A673 (cell line): ENCODE measurements at regions not wholly inside any gene's neighbourhood (a gene's known extent, or its start where the extent isn't known, plus 50 kb on each side); places are given as distances from the start of the nearest gene placed in this dataset.
"Not testable (repeated sequence)": the region's sequence is repeated elsewhere in the genome, so short reads cannot be mapped to it uniquely, and the experiment has no call there.

Source experiments
- BruUV-seq: library from RNA; stranded (reverse); fragments of 400-500 nt; replicated peaks from 2 replicates; lab custom pipeline; 2021; lab: Mats Ljungman, UMichigan
- CTCF ChIA-PET: fragments of 300-600 bp; sonication (Branson Sonifier 250); formaldehyde crosslinking; loops from one replicate; lab custom pipeline; 2022; ENCODE audit warnings: antibody characterized with exemption; lab: Charles Lee
- POLR2A ChIA-PET: fragments of 300-600 bp; sonication (Branson Sonifier 250); formaldehyde crosslinking; loops from one replicate; lab custom pipeline; 2022; ENCODE audit warnings: antibody characterized with exemption; ENCODE audit not compliant: low non-redundant PET; lab: Charles Lee
- DNase-seq: peaks from one replicate; pipeline ENCODE4 v3.0.0-alpha.2; 2015; ENCODE audit warnings: low spot score
- H3K27ac ChIP-seq: fragments of 200-600 bp; sonication (generic); 2 replicates; pipeline ENCODE4 v1.5.1; 2016; ENCODE audit warnings: mixed run types, low read depth, mild to moderate bottlenecking, mixed read lengths, antibody characterized with exemption, low read length; ENCODE audit not compliant: poor library complexity, severe bottlenecking
- H3K27me3 ChIP-seq: fragments of 200-600 bp; sonication (generic); replicated peaks from 2 replicates; pipeline ENCODE4 v1.6.1; 2017; ENCODE audit warnings: mixed run types, low read depth, mild to moderate bottlenecking, mixed read lengths, antibody characterized with exemption, low read length; ENCODE audit not compliant: insufficient read depth, poor library complexity
- H3K36me3 ChIP-seq: fragments of 200-600 bp; sonication (generic); 2 replicates; pipeline ENCODE4 v1.6.1; 2016; ENCODE audit warnings: mixed run types, mild to moderate bottlenecking, mixed read lengths, antibody characterized with exemption, low read length; ENCODE audit not compliant: insufficient read depth, poor library complexity, severe bottlenecking
- H3K4me1 ChIP-seq: fragments of 200-600 bp; sonication (generic); 2 replicates; pipeline ENCODE4 v1.6.1; 2017; ENCODE audit warnings: mixed run types, mild to moderate bottlenecking, mixed read lengths, antibody characterized with exemption, low read length; ENCODE audit not compliant: insufficient read depth, poor library complexity, severe bottlenecking
- H3K4me3 ChIP-seq: fragments of 200-600 bp; sonication (generic); 2 replicates; pipeline ENCODE4 v1.5.1; 2016; ENCODE audit warnings: low read depth, mixed run types, mild to moderate bottlenecking, mixed read lengths, low read length; ENCODE audit not compliant: poor library complexity, severe bottlenecking
- H3K9me3 ChIP-seq: fragments of 200-600 bp; sonication (generic); 2 replicates; pipeline ENCODE4 v1.6.1; 2016; ENCODE audit warnings: mixed run types, low read depth, mild to moderate bottlenecking, mixed read lengths, antibody characterized with exemption, low read length; ENCODE audit not compliant: poor library complexity, severe bottlenecking
- EZH2 ChIP-seq: fragments of 200-600 bp; sonication (generic); IDR thresholded peaks from 2 replicates; pipeline ENCODE4 v1.6.1; 2017; ENCODE audit warnings: borderline replicate concordance, low read depth, mild to moderate bottlenecking, mixed read lengths, antibody characterized with exemption, low read length; ENCODE audit not compliant: poor library complexity, severe bottlenecking
- intact Hi-C: fragments of 100-400 bp; cut with micrococcal nuclease; formaldehyde crosslinking; loops from one replicate; pipeline ENCODE4 v1.10.0; 2022; ENCODE audit not compliant: unreplicated experiment
- TF ChIP-seq, protein P1 (sequence below): fragments of 300-800, 200-600 bp; sonication (generic); conservative IDR thresholded peaks from 2 replicates; pipeline ENCODE4 v1.5.1; 2017; ENCODE audit warnings: low read depth, mild to moderate bottlenecking, antibody characterized with exemption, low read length, moderate library complexity, mixed read lengths

- H3K9me3 ChIP-seq = no peaks in the 10 kb centered on the region
- POLR2A ChIA-PET = no interaction called here
- DNase-seq = no peak
- no peaks in the 10 kb centered on the region for H3K4me1 ChIP-seq
- CTCF ChIA-PET = no interaction called here
- H3K27me3 ChIP-seq = no peaks in the 10 kb centered on the region
- intact Hi-C loops = no loop called here
- TF ChIP-seq EZH2 = no peak
- TF ChIP-seq, protein P1, sequence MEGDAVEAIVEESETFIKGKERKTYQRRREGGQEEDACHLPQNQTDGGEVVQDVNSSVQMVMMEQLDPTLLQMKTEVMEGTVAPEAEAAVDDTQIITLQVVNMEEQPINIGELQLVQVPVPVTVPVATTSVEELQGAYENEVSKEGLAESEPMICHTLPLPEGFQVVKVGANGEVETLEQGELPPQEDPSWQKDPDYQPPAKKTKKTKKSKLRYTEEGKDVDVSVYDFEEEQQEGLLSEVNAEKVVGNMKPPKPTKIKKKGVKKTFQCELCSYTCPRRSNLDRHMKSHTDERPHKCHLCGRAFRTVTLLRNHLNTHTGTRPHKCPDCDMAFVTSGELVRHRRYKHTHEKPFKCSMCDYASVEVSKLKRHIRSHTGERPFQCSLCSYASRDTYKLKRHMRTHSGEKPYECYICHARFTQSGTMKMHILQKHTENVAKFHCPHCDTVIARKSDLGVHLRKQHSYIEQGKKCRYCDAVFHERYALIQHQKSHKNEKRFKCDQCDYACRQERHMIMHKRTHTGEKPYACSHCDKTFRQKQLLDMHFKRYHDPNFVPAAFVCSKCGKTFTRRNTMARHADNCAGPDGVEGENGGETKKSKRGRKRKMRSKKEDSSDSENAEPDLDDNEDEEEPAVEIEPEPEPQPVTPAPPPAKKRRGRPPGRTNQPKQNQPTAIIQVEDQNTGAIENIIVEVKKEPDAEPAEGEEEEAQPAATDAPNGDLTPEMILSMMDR = no peak
- BruUV-seq = no TSS peak
- no peak overlapping the region for H3K4me3 ChIP-seq
- H3K36me3 ChIP-seq = no peaks in the 10 kb centered on the region
- H3K27ac ChIP-seq = no peak overlapping the region
Measured at GRCh38 chr3:40940651-40941050, 258.7 kb upstream of the CTNNB1 start.

- intact Hi-C loops, H3K27me3 ChIP-seq, H3K4me1 ChIP-seq, DNase-seq, CTCF ChIA-PET, BruUV-seq, H3K4me3 ChIP-seq, H3K36me3 ChIP-seq, H3K27ac ChIP-seq, H3K9me3 ChIP-seq: not testable (repeated sequence)
- POLR2A ChIA-PET = interaction anchor here (0.7 kb wide), 1 partner anchor 29 kb away, joined by 3 read pairs; no protein-coding TSS in a partner anchor
Measured at GRCh38 chr3:40947022-40947421, 252.3 kb upstream of the CTNNB1 start.

DNA sequence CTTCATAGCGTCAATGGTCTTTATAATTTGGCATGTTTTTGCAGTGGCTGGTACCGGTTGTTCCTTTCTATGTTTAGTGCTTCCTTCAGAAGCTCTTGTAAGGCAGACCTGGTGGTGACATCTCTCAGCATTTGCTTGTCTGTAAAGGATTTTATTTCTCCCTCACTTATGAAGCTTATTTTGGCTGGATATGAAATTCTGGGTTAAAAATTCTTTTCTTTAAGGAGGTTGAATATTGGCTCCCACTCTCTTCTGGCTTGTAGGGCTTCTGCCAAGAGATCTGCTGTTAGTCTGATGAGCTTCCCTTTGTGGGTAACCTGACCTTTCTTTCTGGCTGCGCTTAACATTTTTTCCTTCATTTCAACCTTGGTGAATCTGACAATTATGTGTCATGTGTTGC is 250.0 kb upstream of the CTNNB1 start:
- CTCF ChIA-PET, BruUV-seq, POLR2A ChIA-PET, H3K4me3 ChIP-seq, H3K4me1 ChIP-seq, H3K36me3 ChIP-seq, H3K27me3 ChIP-seq, H3K27ac ChIP-seq, DNase-seq, intact Hi-C loops, H3K9me3 ChIP-seq: not testable (repeated sequence)

GRCh38 chr3:40951636-40952035 is 247.7 kb upstream of the CTNNB1 start:
- POLR2A ChIA-PET = no interaction called here
- TF ChIP-seq, protein P1 = no peak
- no peak for TF ChIP-seq EZH2
- Histone ChIP-seq H3K4me1 (no peaks in the 10 kb centered on the region), H3K36me3 (no peaks in the 10 kb centered on the region), H3K9me3 (no peaks in the 10 kb centered on the region), H3K4me3 (no peak overlapping the region), H3K27ac (no peak overlapping the region), H3K27me3 (no peaks in the 10 kb centered on the region)
- BruUV-seq = no TSS peak
- intact Hi-C loops = no loop called here
- CTCF ChIA-PET = no interaction called here
- no peak for DNase-seq
